HG02885 (cell line): ENCODE measurements at regions not wholly inside any gene's neighbourhood (a gene's known extent, or its start where the extent isn't known, plus 50 kb on each side); places are given as distances from the start of the nearest gene placed in this dataset.
"Not testable (repeated sequence)": the region's sequence is repeated elsewhere in the genome, so short reads cannot be mapped to it uniquely, and the experiment has no call there.

Experiments used
- ATAC-seq: cut with Tn5 transposase; IDR thresholded peaks from one replicate; pipeline ENCODE4 v1.9.1; 2021; ENCODE audit warnings: mild to moderate bottlenecking; ENCODE audit not compliant: unreplicated experiment, poor library complexity

DNA sequence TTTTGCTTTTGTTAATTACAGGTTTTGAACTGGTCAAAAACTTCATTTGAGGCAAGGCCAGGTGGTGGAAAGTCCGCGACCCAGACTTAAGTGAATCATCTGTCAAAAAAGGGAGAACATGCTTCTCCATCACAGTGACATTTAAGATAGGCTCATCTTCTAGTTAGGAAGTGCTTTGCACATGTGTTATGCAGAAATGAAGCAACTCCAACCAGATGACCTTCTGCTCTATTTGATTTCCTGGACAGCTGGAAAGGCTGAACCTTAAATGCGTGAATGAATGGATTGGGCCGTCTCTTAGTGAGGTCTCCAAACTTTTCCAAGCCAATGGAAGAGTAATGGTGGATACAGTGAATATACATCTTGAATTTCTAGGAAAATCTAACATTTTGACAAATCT, 101.6 kb upstream of the FAM13C start:
- ATAC-seq = no peak

DNA sequence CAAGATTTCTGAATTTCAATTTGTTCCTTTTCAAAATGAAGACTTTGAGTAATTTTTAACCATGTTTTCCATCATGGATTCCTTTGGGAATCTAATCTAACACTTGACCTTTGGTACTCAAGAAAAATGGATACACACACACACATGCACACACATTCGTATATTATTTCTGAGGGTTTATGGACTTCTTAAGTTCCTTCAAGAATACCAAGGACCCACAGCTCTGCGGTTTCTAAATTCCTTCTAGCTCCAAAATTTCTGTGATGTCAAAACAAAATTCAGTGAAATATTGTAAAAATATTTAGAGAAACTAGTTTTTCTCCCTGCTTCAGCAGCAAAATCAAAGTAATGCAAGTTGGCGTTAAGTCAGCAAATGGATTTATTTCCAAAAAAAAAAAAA, 98.3 kb upstream of the FAM13C start:
- no peak for ATAC-seq

DNA sequence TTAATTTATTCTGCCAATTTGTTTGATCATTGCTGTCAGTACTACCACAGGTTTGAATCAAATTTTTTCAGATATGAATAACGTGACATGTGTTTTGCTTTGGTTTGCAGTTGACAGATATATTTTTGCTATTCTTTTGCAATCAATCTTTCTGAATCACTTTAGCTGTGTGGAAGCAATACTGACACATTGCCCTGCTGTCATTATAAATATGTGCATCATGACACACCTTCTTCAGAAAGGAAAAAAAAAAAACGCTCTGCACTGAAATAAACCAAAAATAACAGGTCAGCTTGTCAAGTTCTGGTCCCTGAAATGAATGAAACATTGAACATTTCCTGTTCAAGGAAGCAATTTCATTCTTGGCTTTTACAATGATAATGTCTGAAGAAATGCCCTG, 93.8 kb upstream of the FAM13C start:
- no peak for ATAC-seq

DNA sequence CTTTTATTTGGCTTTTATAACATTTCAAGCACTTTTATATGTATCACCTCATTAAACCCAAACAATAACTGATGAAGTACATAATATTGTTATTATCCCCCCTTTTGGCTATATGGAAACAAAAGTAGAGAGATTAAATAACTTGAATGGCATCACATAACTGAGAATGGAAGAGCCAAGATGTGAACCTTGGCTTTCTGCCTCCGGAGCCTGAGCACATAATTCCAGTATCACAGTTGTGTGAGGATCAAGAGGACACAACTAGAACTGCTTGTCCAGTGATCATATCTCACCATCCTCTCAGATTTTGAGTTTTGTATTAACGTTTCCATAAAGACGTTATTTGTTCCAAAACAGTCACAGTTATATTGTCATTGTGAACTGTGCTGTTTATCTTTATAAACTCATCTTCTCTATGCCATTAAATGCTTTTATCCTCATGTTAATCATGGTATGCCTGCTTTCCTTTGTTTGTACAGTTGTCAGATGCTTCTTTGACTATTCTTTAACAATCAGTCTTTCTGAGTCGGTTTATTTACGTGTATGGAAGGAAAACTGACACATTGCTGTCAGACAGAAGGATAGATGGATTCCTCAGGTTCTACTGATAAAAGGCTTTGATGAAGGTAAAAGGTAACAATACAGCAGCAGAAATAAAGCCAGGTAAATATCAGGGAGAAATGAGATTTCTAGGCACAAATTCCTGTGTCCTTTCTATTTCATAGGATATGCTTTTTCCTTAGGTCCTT, 92.0 kb upstream of the FAM13C start:
- ATAC-seq = no peak

DNA sequence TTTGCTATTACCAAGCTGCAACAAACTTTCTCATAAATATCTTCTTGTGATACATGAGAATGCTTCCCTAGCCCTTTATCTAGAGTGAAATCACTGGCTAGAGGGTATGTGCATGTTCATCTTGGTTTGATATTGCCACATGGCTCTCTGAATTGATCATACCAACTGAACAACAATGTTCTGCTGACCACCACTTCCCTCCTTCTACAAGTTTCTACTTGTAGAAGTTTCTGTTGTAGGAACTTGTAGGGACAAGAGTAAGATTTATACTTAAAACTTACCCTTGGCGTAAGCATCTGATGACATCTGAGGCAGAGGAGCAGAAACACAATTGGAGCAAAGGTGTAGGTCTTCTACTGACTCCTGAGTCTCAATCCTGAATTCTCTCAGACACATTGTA, 86.3 kb upstream of the FAM13C start:
- no peak for ATAC-seq

DNA sequence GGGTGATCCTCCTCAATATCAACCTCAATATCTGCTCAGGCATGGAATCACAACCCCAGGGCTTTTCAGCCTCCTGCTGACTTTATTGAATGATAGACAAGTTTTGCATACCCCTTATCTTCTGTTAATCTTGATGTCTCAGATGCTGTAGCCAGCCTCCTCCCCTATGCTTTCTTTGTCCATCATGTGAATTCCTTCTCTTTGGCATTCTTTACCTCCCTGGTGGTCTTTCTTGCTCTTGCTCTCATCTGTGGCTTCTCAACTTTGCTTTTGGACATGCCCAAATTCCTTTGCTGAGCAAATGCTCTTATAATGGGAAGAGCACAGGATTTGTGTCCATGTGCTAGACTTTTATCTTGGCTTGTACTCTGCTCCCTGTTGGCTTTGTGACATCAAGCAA, 73.4 kb upstream of the FAM13C start:
- no peak for ATAC-seq

DNA sequence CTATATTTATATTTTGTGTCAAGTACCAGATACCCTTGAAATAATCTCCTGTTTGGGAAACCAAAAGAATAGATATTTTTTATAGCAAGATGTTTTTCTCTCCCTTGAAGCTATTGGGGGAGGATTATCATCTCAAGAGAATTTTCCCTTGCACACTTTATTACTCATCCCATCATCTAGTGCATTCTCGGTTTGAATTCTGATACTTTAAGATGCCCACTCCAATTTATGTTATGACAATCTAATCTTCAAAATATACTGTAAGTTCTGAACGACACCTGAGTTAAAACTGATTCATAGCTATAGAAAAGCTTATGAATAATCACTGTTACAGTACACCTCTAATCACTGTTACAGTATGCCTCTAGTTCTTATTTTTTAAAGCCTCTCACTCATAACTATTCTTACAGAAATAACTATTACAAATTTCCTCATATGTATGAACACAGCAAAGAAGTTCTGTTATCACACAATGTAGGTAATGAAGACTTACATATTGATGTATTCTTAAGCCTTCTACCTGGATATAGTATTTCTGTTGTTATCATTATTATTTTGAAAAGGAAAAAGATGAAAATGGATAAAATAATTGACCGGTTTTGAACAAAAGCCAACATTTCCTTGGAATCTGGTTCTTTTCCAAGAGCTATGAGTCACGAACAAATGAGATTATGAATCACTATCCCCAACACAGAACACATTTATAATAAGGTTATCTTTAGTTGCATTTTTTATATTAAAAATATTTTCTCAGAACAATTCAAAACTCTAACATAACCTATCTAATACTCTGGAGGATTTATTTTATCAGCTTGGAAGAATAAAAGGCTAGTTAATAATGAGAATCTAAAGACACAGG, 72.3 kb upstream of the FAM13C start:
- ATAC-seq = no peak

DNA sequence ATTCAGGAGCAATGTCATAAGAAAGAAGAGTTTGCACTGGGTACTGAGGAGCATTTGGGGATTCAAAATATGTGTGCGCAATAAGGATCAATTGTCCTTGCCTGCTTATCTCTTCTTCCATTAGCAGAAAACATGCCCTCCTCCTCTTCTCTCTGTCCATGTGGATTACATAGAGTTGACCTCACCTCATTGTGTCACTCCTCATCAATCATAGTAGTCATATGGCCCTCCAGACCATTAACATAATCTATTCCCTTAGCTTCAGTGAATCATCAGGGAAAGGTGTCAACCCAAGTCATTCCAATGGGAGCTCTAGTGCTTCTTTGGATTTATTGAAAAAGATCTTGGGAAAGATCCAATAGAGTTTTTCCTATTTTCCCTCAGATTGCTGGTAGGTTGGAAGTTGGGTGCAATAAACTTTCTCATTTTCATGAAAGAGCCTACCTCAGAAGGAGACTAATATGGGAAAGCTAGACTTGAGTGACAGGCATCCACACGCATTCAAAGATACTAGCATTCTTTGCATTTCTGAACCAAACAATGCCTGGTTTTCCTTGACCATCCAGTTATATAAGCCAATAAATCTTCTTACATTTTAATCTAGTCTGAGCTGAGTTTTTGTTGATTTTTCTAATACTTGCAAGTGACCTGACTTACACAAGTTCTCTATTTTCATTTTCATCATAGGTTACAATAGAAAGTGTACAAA, 71.5 kb upstream of the FAM13C start:
- ATAC-seq = no peak

DNA sequence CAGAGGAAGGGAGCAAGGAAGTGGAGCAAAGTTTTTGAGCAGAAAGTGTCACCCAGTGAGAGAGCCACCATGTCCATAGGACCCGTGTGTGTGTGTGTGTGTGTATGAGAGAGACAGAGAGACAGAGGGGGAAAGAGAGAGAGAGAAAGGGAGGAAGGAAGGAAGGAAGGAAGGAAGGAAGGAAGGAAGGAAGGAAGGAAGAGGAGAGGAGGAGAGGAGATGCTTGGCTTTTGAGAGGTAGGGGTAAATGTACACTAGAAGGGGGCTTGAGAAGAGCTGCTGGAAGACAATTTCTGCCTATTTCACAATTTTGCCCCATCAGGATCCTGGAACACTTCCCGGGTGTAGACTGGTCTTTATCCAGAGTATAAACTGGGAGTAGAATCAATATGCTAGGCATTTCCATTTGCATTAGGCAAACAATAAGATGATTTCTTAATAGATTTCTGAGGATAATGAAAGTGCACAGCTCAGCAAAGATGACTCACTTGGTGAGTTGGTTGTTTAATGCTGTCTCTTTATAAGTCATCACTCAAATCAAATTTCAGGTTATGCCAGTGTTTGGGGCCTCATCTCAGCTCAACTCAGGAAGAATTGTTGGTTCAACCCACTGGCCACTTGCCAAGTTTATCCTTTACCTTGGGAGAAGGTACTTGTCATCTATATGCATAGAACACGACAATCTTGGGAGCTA, 70.0 kb upstream of the FAM13C start:
- ATAC-seq = no peak

DNA sequence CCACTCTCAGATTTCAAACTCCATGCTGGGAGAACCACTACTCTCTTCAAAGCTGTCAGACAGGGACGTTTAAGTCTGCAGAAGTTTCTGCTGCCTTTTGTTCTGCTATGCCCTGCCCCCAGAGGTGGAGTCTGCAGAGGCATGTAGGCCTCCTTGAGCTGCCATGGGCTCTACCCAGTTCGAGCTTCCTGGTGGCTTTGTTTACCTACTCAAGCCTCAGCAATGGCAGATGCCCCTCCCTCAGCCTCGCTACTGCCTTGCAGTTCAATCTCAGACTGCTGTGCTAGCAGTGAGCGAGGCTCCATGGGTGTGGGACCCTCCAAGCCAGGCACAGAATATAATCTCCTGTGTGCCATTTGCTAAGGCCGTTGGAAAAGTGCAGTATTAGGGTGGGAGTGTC, 51.4 kb upstream of the FAM13C start:
- not testable (repeated sequence) for ATAC-seq
